ENCODE measurements at regions not wholly inside any gene's neighbourhood (a gene's known extent, or its start where the extent isn't known, plus 50 kb on each side); places are given as distances from the start of the nearest gene placed in this dataset.

GRCh38 chr4:55272102-55272501, 73.9 kb upstream of the SRD5A3 start:
- no peak overlapping the region for H3K9ac ChIP-seq (ENCODE audit: low read depth in 1 of 2, low read length in 2 of 2)
- TF ChIP-seq EGR1 (IDR thresholded peaks at IDR 0.05; ENCODE audit: low read depth in 2 of 2) (no peak), REST (IDR thresholded peaks at IDR 0.05) (no peak), FOXA2 (IDR thresholded peaks at IDR 0.05) (no peak), RXRA (IDR thresholded peaks at IDR 0.05) (no peak), SP1 (IDR thresholded peaks at IDR 0.05) (no peak)
- H3K9me3 ChIP-seq (ENCODE audit: control insufficient read depth in 4 of 4, low read length in 3 of 4), result no peaks in the 10 kb centered on the region
- no peaks in the 10 kb centered on the region for H3K36me3 ChIP-seq (ENCODE audit: control insufficient read depth in 4 of 4, insufficient read depth in 3 of 4, low read depth in 1 of 4, low read length in 3 of 4)
- peaks cover 0 to 6% (median 0%) of the 10 kb centered on the region in 4 donors for H3K27me3 ChIP-seq (ENCODE audit: control insufficient read depth in 4 of 4, insufficient read depth in 4 of 4, low read length in 3 of 4)
- H3K4me1 ChIP-seq (ENCODE audit: control insufficient read depth in 4 of 4, insufficient read depth in 4 of 4, low read length in 3 of 4), result no peaks in the 10 kb centered on the region
- H3K27ac ChIP-seq (ENCODE audit: low read depth in 1 of 2, low read length in 2 of 2), result no peak overlapping the region
- 67% methylated on average over 2 of the region's 2 CpGs for WGBS
- H3K4me3 ChIP-seq (ENCODE audit: low read depth in 1 of 3, low read length in 3 of 3), result no peak overlapping the region
- DNase-seq (ENCODE audit: low spot score), result no peak

- Histone ChIP-seq H3K4me3 (ENCODE audit: low read depth in 1 of 3, low read length in 3 of 3) (no peak overlapping the region), H3K36me3 (ENCODE audit: control insufficient read depth in 4 of 4, insufficient read depth in 3 of 4, low read depth in 1 of 4, low read length in 3 of 4) (no peaks in the 10 kb centered on the region), H3K4me1 (ENCODE audit: control insufficient read depth in 4 of 4, insufficient read depth in 4 of 4, low read length in 3 of 4) (no peaks in the 10 kb centered on the region), H3K9ac (ENCODE audit: low read depth in 1 of 2, low read length in 2 of 2) (no peak overlapping the region), H3K9me3 (ENCODE audit: control insufficient read depth in 4 of 4, low read length in 3 of 4) (no peaks in the 10 kb centered on the region), H3K27me3 (ENCODE audit: control insufficient read depth in 4 of 4, insufficient read depth in 4 of 4, low read length in 3 of 4) (peaks cover 0 to 6% (median 0%) of the 10 kb centered on the region in 4 donors), H3K27ac (ENCODE audit: low read depth in 1 of 2, low read length in 2 of 2) (no peak overlapping the region)
- no peak for TF ChIP-seq HNF4A (conservative IDR thresholded peaks at IDR 0.05)
- no peak for TF ChIP-seq EGR1 (IDR thresholded peaks at IDR 0.05; ENCODE audit: low read depth in 2 of 2)
- no peak for TF ChIP-seq REST (IDR thresholded peaks at IDR 0.05)
- TF ChIP-seq GABPA (IDR thresholded peaks at IDR 0.05 in 1 of 2, conservative IDR thresholded peaks at IDR 0.05 in 1 of 2), result no peak
- TF ChIP-seq RAD21 (IDR thresholded peaks at IDR 0.05), result no peak
- TF ChIP-seq FOXA2 (IDR thresholded peaks at IDR 0.05), result no peak
- TF ChIP-seq RXRA (IDR thresholded peaks at IDR 0.05), result no peak
- no peak for TF ChIP-seq TAF1 (conservative IDR thresholded peaks at IDR 0.05)
- TF ChIP-seq ZBTB33 (IDR thresholded peaks at IDR 0.05), result no peak
- no peak for TF ChIP-seq YY1 (IDR thresholded peaks at IDR 0.05)
- TF ChIP-seq FOXA1 (IDR thresholded peaks at IDR 0.05), result no peak
- TF ChIP-seq MAX (IDR thresholded peaks at IDR 0.05), result no peak
- TF ChIP-seq HNF4G (IDR thresholded peaks at IDR 0.05), result no peak
- no peak for TF ChIP-seq CTCF (IDR thresholded peaks at IDR 0.05; ENCODE audit: low read depth, low read length, missing input control)
- TF ChIP-seq ATF3 (IDR thresholded peaks at IDR 0.05), result no peak
- TF ChIP-seq SP1 (IDR thresholded peaks at IDR 0.05), result no peak
- WGBS, result 82% methylated on average over 8 of the region's 8 CpGs
- DNase-seq (ENCODE audit: low spot score), result no peak
Measured at GRCh38 chr4:55272589-55272988, 73.5 kb upstream of the SRD5A3 start.
